ENCODE measurements at regions not wholly inside any gene's neighbourhood (a gene's known extent, or its start where the extent isn't known, plus 50 kb on each side); places are given as distances from the start of the nearest gene placed in this dataset.

DNA sequence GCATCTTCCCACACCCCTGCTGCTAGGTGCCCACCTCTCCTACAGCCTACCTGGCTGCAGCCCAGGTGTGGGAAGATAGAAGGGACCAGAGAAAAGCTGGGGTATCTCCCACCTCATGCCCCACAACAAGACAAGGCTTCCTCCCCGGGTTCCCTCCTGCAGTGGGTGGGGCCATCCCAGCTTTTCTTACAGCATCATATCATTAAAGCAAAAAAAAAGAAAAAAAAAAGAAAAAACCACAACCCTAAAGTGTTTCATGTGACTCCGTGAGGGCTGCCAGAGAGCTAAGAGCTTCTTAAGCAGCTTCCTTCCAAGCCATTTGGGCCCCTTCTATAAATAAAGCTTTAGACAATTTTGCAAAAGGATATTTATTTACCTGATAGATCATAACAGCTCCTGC, 455.4 kb upstream of the TSHZ3 start (continued):
- TF ChIP-seq REST (IDR thresholded peaks at IDR 0.05) (no peak), YY1 (IDR thresholded peaks at IDR 0.05) (no peak), HNF4A (conservative IDR thresholded peaks at IDR 0.05) (no peak), TAF1 (conservative IDR thresholded peaks at IDR 0.05) (no peak)

DNA sequence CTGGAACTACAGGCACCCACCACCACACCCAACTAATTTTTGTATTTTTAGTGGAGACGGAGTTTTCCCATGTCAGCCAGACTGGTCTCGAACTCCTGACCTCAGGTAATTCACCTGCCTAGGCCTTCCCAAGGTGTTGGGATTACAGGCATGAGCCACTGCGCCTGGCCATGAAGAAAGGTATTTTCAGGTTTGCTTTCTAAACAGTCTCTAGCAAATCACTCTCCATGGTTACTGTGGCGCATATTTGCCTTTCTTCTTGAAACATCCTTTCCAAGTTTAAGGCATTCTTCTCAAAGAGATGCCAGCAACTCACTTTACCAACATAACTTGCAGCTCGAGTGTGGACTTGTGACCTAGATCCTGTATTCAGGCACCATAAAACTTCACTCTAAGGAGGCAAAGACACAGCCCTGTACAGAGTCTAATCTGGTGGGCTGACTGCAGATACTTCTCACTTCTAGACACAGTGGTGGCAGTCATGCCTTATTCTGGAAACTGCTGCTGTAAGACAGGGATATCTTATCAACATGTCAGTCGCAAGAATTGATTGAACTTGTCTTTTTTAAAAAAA, 461.4 kb upstream of the TSHZ3 start:
- Histone ChIP-seq H3K36me3 (ENCODE audit: control insufficient read depth in 4 of 4, insufficient read depth in 3 of 4, low read depth in 1 of 4, low read length in 3 of 4) (no peaks in the 10 kb centered on the region), H3K9me3 (ENCODE audit: control insufficient read depth in 4 of 4, low read length in 3 of 4) (no peaks in the 10 kb centered on the region), H3K9ac (ENCODE audit: low read depth in 1 of 2, low read length in 2 of 2) (no peak overlapping the region), H3K27me3 (ENCODE audit: control insufficient read depth in 4 of 4, insufficient read depth in 4 of 4, low read length in 3 of 4) (no peaks in the 10 kb centered on the region), H3K4me1 (ENCODE audit: control insufficient read depth in 4 of 4, insufficient read depth in 4 of 4, low read length in 3 of 4) (no peaks in the 10 kb centered on the region), H3K27ac (ENCODE audit: low read depth in 1 of 2, low read length in 2 of 2) (no peak overlapping the region), H3K4me3 (ENCODE audit: low read depth in 1 of 3, low read length in 3 of 3) (no peak overlapping the region)
- TF ChIP-seq GABPA (IDR thresholded peaks at IDR 0.05 in 1 of 2, conservative IDR thresholded peaks at IDR 0.05 in 1 of 2) (no peak), JUND (IDR thresholded peaks at IDR 0.05) (no peak), FOXA1 (IDR thresholded peaks at IDR 0.05) (no peak), YY1 (IDR thresholded peaks at IDR 0.05) (no peak), TAF1 (conservative IDR thresholded peaks at IDR 0.05) (no peak), HNF4G (IDR thresholded peaks at IDR 0.05) (no peak), NR2F2 (IDR thresholded peaks at IDR 0.05) (no peak), CTCF (IDR thresholded peaks at IDR 0.05; ENCODE audit: low read depth, low read length, missing input control) (no peak), FOXA2 (IDR thresholded peaks at IDR 0.05) (no peak), SP1 (IDR thresholded peaks at IDR 0.05) (no peak), ATF3 (IDR thresholded peaks at IDR 0.05) (no peak), REST (IDR thresholded peaks at IDR 0.05) (no peak), RAD21 (IDR thresholded peaks at IDR 0.05) (no peak)
- TF ChIP-seq, protein P1, sequence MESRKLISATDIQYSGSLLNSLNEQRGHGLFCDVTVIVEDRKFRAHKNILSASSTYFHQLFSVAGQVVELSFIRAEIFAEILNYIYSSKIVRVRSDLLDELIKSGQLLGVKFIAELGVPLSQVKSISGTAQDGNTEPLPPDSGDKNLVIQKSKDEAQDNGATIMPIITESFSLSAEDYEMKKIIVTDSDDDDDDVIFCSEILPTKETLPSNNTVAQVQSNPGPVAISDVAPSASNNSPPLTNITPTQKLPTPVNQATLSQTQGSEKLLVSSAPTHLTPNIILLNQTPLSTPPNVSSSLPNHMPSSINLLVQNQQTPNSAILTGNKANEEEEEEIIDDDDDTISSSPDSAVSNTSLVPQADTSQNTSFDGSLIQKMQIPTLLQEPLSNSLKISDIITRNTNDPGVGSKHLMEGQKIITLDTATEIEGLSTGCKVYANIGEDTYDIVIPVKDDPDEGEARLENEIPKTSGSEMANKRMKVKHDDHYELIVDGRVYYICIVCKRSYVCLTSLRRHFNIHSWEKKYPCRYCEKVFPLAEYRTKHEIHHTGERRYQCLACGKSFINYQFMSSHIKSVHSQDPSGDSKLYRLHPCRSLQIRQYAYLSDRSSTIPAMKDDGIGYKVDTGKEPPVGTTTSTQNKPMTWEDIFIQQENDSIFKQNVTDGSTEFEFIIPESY (IDR thresholded peaks at IDR 0.05): no peak
- DNase-seq (ENCODE audit: low spot score): no peak
- 70% methylated on average over 6 of the region's 6 CpGs for WGBS
